ENCODE measurements at regions not wholly inside any gene's neighbourhood (a gene's known extent, or its start where the extent isn't known, plus 50 kb on each side); places are given as distances from the start of the nearest gene placed in this dataset.

GRCh38 chr11:70812472-70812871 is 414.1 kb downstream of the CTTN start:
- ATAC-seq: no peak
- BruUV-seq (replicated peaks): no TSS peak
- TF ChIP-seq AGO2 (optimal IDR thresholded peaks at IDR 0.05; ENCODE audit: low read depth, low read length) (no peak), POLR2AphosphoS2 (IDR thresholded peaks at IDR 0.05; ENCODE audit: low read depth, low read length) (no peak), SALL1 (CRISPR knock-in tag; IDR thresholded peaks at IDR 0.05) (no peak), ZNF282 (IDR thresholded peaks at IDR 0.05; ENCODE audit: partially characterized antibody) (no peak), REST (IDR thresholded peaks at IDR 0.05; ENCODE audit: borderline replicate concordance in 1 of 2, low read depth in 1 of 2, low read length in 2 of 2) (no peak), SIX1 (CRISPR knock-in tag; IDR thresholded peaks at IDR 0.05; ENCODE audit: borderline replicate concordance) (no peak), ZUFSP (CRISPR knock-in tag; IDR thresholded peaks at IDR 0.05; ENCODE audit: borderline replicate concordance) (no peak), ZNF121 (CRISPR knock-in tag; IDR thresholded peaks at IDR 0.05) (no peak), ZKSCAN8 (CRISPR knock-in tag; IDR thresholded peaks at IDR 0.05; ENCODE audit: borderline replicate concordance) (no peak), ZFP36 (IDR thresholded peaks at IDR 0.05; ENCODE audit: borderline replicate concordance, low read depth, low read length, partially characterized antibody) (no peak), ZNF709 (CRISPR knock-in tag; IDR thresholded peaks at IDR 0.05) (no peak), CBX2 (IDR thresholded peaks at IDR 0.05; ENCODE audit: low read depth, low read length) (no peak), CBX2 (CRISPR knock-in tag; IDR thresholded peaks at IDR 0.05; ENCODE audit: low read depth) (no peak), STAG1 (CRISPR knock-in tag; IDR thresholded peaks at IDR 0.05) (no peak), RERE (CRISPR knock-in tag; IDR thresholded peaks at IDR 0.05; ENCODE audit: low read depth) (no peak), YEATS4 (CRISPR knock-in tag; IDR thresholded peaks at IDR 0.05; ENCODE audit: borderline replicate concordance) (no peak)

More at GRCh38 chr11:70812472-70812871, 414.1 kb downstream of the CTTN start:
- DNase-seq (ENCODE audit: low spot score) (no peak), FAIRE-seq (no peak)
- Histone ChIP-seq H3K4me2 (ENCODE audit: low read depth, low read length) (no peak overlapping the region), H3K9ac (ENCODE audit: insufficient read depth, low read depth, low read length) (no peak overlapping the region), H3K4me1 (ENCODE audit: insufficient read depth, low read length) (no peaks in the 10 kb centered on the region; the same call in 1 of the 2 replicates), H3K79me2 (ENCODE audit: insufficient read depth, low read length) (no peaks in the 10 kb centered on the region), H2AFZ (ENCODE audit: low read length) (no peak overlapping the region), H3K9me3 (ENCODE audit: low read length) (no peaks in the 10 kb centered on the region), H3K4me3 (replicated peaks in 1 of 3; ENCODE audit: insufficient read depth in 1 of 3, low read depth in 2 of 3, low read length in 3 of 3) (no peak overlapping the region), H3K27me3 (ENCODE audit: control insufficient read depth in 1 of 2, insufficient read depth in 2 of 2, low read length in 2 of 2) (no peaks in the 10 kb centered on the region), H3K36me3 (replicated peaks in 1 of 2; ENCODE audit: control insufficient read depth in 1 of 2, insufficient read depth in 2 of 2, low read length in 2 of 2) (peaks cover 27 to 58% of the 10 kb centered on the region in 2 experiments; a peak in 4 of 5 replicates), H3K27ac (ENCODE audit: extremely low read length, insufficient read depth, low read length) (no peak overlapping the region), H4K20me1 (ENCODE audit: insufficient read depth, low read length) (peaks cover 21% of the 10 kb centered on the region)
- ChIA-PET POLR2A (no interaction called here), CTCF (ENCODE audit: low intra/inter-chr PET ratio, low total read pairs) (no interaction called here)
- intact Hi-C loops (cut with micrococcal nuclease; ENCODE audit: unreplicated experiment) (no loop called here), in situ Hi-C loops (cut with HindIII; ENCODE audit: extremely low pct_ligation_motif_present, low pct_unique_long_range_greater_than_20kb) (no loop called here)
- 96% methylated on average over 4 of the region's 4 CpGs for WGBS (ENCODE audit: low lambda C conversion rate)
